ENCODE measurements at regions not wholly inside any gene's neighbourhood (a gene's known extent, or its start where the extent isn't known, plus 50 kb on each side); places are given as distances from the start of the nearest gene placed in this dataset.
"Not testable (repeated sequence)": the region's sequence is repeated elsewhere in the genome, so short reads cannot be mapped to it uniquely, and the experiment has no call there.

DNA sequence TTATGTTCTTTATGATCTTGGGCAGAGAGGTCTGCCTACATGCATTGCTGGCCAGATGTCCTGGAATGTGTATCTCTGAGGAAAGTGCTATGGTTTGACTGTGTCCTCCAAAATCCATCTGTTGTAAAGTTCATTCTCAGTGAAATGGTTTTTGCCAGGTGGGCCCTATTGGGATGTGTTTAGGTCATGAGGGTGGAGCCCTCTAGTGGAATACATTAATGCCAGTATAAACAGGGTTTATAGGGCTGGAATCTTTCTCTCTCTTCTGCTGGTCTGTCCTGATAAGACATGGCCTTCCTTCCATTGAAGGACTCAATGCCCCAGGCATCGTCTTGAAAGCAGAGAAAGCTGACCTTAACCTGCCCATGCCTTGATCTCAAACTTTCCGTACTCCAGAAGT is 258.5 kb downstream of the RPIA start:
- H3K9me3 Mint-ChIP-seq (ENCODE audit: low read depth): no peaks in the 10 kb centered on the region
- peaks cover 4% of the 10 kb centered on the region for H3K27me3 Mint-ChIP-seq
- no peaks in the 10 kb centered on the region for H3K36me3 Mint-ChIP-seq
- H3K27ac Mint-ChIP-seq: no peak overlapping the region
- H3K4me1 Mint-ChIP-seq (ENCODE audit: low read depth): no peaks in the 10 kb centered on the region
- no peak overlapping the region for H3K4me3 Mint-ChIP-seq

DNA sequence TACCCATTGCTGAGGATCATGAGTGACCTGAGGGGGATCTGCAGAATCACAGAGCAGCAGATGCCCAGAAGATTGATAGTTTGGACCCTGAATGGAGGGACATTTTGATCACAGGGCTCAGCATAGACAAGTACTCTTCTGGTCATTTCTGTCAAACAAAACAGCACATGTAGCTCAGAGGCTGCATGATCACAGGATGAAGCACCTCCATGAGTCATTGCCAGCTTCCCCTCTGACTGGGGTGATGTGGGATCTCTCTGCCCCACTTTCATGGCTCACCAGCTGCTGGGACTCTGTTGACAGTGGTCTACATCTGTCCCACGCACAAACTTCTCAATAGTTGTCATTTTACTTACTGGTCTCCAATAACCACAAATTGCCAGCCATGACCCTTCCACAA is 264.1 kb downstream of the RPIA start:
- H3K36me3 Mint-ChIP-seq: no peaks in the 10 kb centered on the region
- no peaks in the 10 kb centered on the region for H3K9me3 Mint-ChIP-seq (ENCODE audit: low read depth)
- no peaks in the 10 kb centered on the region for H3K4me1 Mint-ChIP-seq (ENCODE audit: low read depth)
- H3K4me3 Mint-ChIP-seq: no peak overlapping the region
- peaks cover 9% of the 10 kb centered on the region for H3K27me3 Mint-ChIP-seq
- H3K27ac Mint-ChIP-seq: no peak overlapping the region

DNA sequence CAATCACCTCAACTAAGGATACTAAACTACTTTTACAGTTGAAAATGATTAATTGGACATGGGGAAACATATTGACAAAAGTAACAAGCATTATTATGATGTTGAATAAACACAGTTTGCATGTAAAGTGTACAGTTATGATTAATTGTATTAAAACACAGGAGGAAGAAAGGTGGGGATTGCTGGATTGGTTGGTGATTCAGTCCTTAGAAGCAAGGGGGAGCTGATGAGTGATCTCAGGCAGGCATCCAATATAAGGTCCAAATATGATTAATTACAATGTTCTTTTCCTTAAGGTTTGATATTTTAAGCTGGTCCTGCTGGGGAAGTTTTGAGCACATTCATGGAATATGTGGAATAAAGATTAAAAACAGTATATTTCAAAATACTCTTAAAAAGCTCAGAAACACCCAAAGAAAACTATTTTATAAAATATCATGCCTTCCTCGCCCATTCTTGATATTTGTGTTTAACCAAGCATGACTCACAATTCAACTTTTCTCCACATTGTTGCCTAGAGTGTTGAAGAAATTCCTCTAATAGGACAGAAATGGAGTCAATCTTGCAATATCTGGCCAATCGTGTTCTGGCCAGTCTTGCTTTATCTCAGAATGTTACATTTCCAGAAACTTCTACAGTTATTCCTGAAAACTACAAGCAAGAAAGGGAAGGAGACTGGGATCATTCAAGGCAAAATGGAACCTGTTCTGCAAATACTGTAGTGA is 268.2 kb downstream of the RPIA start:
- H3K36me3 Mint-ChIP-seq: no peaks in the 10 kb centered on the region
- H3K9me3 Mint-ChIP-seq (ENCODE audit: low read depth): no peaks in the 10 kb centered on the region
- no peak overlapping the region for H3K27ac Mint-ChIP-seq
- peaks cover 10% of the 10 kb centered on the region for H3K27me3 Mint-ChIP-seq
- H3K4me1 Mint-ChIP-seq (ENCODE audit: low read depth): no peaks in the 10 kb centered on the region
- no peak overlapping the region for H3K4me3 Mint-ChIP-seq

DNA sequence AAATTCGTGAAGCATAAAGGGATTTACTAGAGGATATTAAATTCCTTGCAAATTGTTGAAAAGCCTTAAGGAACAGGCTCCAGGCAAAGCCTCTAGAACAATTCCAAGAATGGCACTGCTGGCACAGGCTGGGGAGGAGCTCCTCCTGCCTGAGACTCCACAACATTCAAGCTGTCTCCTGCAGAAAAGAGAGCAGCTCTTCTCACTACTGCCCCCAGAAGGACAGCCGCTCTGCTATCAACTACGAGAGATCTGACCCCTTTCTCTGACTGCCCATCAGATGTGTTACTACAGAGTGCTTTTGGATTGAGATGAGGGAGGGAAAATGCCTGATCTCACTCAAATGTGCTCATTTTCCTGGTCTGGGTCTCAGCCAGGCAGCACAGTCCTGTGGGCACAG is 269.9 kb downstream of the RPIA start:
- H3K27me3 Mint-ChIP-seq; H3K4me3 Mint-ChIP-seq; H3K27ac Mint-ChIP-seq; H3K4me1 Mint-ChIP-seq (ENCODE audit: low read depth); H3K36me3 Mint-ChIP-seq; H3K9me3 Mint-ChIP-seq (ENCODE audit: low read depth): not testable (repeated sequence)

DNA sequence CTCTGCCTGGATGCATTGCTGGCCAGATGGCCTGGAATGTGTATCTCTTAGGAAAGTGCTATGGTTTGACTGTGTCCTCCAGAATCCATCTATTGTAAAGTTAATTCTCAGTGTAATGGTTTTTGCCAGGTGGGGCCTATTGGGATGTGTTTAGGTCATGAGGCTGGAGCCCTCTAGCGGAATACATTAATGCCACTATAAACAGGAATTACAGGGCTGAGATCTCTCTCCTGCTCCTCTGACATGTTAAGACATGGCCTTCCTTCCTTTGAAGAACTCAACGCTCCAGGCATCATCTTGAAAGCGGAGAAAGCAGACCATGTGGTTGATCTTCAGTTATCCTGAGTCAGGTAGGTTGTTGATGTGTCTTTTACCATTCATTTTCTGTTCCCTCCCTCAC is 276.4 kb downstream of the RPIA start:
- H3K36me3 Mint-ChIP-seq: no peaks in the 10 kb centered on the region
- H3K9me3 Mint-ChIP-seq (ENCODE audit: low read depth): no peaks in the 10 kb centered on the region
- no peaks in the 10 kb centered on the region for H3K4me1 Mint-ChIP-seq (ENCODE audit: low read depth)
- no peak overlapping the region for H3K4me3 Mint-ChIP-seq
- H3K27me3 Mint-ChIP-seq: peaks cover 4% of the 10 kb centered on the region
- no peak overlapping the region for H3K27ac Mint-ChIP-seq

DNA sequence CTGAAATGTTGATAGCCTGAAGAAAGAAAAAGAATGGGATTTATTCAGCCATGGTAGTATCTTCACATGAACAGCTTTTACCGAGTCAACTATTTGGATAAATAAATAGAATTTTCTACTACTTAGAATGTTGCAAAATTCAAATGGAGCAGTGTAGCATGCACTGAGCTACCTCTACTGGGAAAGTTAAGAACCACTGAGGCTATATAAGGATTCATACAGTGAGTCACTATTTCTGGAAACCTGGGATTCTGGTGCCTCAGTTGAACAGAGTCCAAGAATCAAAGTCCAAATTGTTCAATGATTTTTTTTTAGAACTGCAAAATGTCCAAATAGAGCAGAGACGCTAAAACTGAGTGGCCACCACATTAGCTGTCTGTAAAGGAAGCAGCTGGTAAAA is 286.5 kb downstream of the RPIA start:
- not testable (repeated sequence) for H3K27ac Mint-ChIP-seq; H3K4me3 Mint-ChIP-seq; H3K36me3 Mint-ChIP-seq; H3K27me3 Mint-ChIP-seq; H3K9me3 Mint-ChIP-seq (ENCODE audit: low read depth); H3K4me1 Mint-ChIP-seq (ENCODE audit: low read depth)

DNA sequence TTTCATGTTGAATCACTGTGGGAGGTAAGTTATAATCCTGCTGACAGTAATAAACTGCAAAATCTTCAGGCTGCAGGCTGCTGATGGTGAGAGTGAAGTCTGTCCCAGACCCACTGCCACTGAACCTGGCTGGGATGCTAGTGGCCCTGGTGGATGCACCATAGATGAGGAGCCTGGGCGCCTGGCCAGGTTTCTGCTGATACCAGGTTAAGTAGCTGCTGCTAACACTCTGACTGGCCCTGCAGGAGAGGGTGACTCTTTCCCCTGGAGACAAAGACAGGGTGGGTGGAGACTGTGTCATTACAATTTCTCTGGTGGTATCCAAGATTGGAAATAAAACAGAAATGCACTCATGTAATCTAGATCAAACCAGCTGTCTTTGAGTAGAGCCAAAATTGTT is 287.0 kb downstream of the RPIA start:
- not testable (repeated sequence) for H3K4me1 Mint-ChIP-seq (ENCODE audit: low read depth); H3K27ac Mint-ChIP-seq; H3K4me3 Mint-ChIP-seq; H3K36me3 Mint-ChIP-seq; H3K9me3 Mint-ChIP-seq (ENCODE audit: low read depth); H3K27me3 Mint-ChIP-seq

DNA sequence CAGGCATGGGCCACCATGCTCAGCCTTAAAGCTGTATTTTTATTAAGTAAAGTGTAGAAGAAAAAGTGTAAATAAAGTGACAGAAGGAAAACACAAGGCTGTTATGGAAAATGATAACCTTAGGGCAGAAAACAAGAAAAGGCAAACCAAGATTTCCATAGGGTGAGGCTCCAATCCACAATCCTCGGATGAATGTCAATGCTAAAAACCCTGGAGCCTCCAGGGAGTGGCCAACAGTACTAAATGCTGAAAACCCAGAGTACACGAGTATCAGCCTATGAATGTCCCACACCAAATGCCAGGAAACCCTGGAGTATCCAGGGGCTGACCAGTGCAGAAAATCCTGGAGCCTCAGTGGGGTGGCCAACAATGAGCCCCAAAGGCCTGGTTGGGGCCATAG is 292.6 kb downstream of the RPIA start:
- not testable (repeated sequence) for H3K9me3 Mint-ChIP-seq (ENCODE audit: low read depth); H3K4me1 Mint-ChIP-seq (ENCODE audit: low read depth); H3K36me3 Mint-ChIP-seq; H3K4me3 Mint-ChIP-seq; H3K27me3 Mint-ChIP-seq; H3K27ac Mint-ChIP-seq

DNA sequence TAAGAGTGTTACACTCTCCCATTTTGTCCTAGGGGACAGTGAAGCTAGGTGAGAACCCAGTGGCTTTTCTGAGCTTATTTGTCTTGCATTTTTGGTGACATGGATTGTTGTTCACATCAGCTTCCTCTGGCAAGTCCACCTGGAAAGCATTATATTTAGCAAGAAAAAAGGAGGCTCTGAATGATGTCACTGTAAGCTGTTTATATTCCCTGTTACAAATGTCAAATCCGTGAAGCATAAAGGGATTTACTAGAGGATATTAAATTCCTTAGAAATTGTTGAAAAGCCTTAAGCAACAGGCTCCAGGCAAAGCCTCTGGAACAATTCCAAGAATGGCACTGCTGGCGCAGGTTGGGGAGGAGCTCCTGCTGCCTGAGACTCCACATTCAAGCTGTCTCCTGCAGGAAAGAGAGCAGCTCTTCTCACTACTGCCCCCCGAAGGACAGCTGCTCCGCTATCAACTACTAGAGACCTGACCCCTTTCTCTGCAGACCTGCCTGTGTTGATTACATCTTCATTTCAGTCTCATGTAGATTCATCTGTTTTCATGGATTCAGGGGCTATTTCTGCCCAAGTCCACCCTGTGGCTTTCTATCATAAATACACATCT is 295.4 kb downstream of the RPIA start:
- not testable (repeated sequence) for H3K36me3 Mint-ChIP-seq; H3K4me3 Mint-ChIP-seq; H3K27ac Mint-ChIP-seq; H3K27me3 Mint-ChIP-seq; H3K9me3 Mint-ChIP-seq (ENCODE audit: low read depth); H3K4me1 Mint-ChIP-seq (ENCODE audit: low read depth)

DNA sequence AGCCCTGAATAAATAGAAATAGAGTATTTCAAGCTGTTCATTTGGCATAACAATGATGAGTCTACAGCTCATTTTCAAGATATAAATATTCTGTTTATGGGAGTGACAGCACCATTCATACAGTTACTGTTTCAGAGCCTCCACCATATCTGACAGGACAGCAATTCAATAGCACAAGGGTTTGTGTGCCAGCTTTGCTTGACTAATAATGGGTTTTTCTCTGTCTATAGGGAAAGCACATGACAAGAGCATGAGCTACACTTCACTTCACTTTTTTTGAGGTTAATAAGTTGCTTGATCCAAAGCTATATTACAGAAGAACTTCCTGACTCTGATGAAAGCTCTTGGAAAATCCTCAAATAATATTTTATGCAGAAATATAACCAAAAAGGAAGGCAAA is 297.1 kb downstream of the RPIA start:
- not testable (repeated sequence) for H3K36me3 Mint-ChIP-seq; H3K4me1 Mint-ChIP-seq (ENCODE audit: low read depth); H3K27me3 Mint-ChIP-seq; H3K9me3 Mint-ChIP-seq (ENCODE audit: low read depth); H3K27ac Mint-ChIP-seq; H3K4me3 Mint-ChIP-seq

DNA sequence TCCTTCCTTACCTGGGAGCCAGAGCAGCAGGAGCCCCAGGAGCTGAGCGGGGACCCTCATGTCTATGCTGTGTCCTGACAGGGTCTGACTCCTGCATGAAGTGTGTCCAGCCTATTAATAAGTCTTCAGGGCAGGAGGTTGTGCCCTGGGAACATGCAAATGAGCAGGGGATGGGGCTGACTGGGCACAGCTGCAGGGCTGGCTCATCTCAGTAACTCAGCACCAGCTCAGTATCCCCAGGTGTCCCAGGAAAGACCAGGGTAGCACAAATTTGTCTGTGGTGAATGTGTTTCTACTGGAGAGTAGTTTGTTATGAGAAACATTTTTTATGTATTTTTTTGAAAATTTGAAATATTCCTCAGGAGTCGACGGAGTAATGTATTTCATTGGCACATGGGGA is 301.3 kb downstream of the RPIA start:
- H3K9me3 Mint-ChIP-seq (ENCODE audit: low read depth); H3K27me3 Mint-ChIP-seq; H3K4me1 Mint-ChIP-seq (ENCODE audit: low read depth); H3K36me3 Mint-ChIP-seq; H3K4me3 Mint-ChIP-seq; H3K27ac Mint-ChIP-seq: not testable (repeated sequence)

DNA sequence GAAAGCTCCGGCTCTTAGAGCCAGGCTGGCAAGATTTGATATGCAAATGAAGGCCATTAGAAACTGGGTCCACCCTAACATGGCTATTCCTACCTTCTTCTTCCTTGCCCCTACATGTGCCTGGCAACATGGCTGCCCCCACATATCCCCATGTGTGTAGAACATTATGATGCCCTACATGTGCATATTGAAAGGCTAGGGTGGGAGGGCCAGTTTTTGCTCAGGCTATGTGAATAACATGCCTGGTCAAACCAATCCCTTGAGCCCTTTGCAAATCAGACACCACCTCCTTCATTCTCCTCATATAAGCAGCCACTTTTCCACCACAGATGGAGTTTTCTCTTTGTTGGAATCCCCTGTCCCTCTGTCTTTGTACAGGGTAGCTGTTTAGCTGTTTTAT is 303.4 kb downstream of the RPIA start:
- not testable (repeated sequence) for H3K36me3 Mint-ChIP-seq; H3K4me1 Mint-ChIP-seq (ENCODE audit: low read depth); H3K9me3 Mint-ChIP-seq (ENCODE audit: low read depth); H3K27me3 Mint-ChIP-seq; H3K27ac Mint-ChIP-seq; H3K4me3 Mint-ChIP-seq

DNA sequence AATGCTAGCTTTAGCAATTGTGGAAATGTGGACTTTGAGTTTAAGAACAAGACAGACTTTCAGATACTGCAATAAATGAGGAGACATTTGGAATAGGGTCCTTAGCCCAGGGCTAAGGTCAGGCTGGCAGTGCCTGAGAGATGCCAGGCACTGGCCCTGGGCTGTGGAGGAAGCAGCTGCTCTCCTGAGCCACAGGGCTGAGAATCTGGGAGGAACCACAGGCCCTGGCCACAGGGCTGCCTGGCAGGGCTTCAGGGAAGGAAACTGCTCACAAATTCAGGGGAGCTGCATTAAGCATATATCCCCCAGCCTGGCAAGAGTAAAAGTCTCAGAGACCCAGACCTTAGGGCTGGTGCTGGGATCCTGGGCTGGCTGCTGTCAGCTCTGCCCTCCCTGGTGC is 305.1 kb downstream of the RPIA start:
- not testable (repeated sequence) for H3K4me3 Mint-ChIP-seq; H3K27me3 Mint-ChIP-seq; H3K9me3 Mint-ChIP-seq (ENCODE audit: low read depth); H3K4me1 Mint-ChIP-seq (ENCODE audit: low read depth); H3K27ac Mint-ChIP-seq; H3K36me3 Mint-ChIP-seq

DNA sequence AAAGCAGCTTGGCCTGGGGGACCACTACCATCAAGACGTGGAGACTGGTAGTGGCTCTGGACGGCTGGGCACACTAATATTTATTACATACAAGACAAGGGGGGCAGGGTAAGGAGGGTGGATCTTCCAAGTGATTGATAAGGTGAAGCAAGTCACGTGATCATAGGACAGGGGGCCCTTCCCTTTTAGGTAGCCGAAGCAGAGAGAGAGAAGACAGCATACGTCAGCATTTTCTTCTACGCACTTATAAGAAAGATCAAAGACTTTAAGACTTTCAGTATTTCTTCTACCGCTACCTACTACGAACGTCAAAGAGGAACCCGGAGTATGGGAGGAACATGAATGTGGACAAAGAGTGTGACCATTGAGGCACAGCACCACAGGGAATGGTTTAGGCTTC is 307.9 kb downstream of the RPIA start:
- Mint-ChIP-seq H3K27me3 (peaks cover 5% of the 10 kb centered on the region), H3K4me3 (no peak overlapping the region), H3K4me1 (ENCODE audit: low read depth) (no peaks in the 10 kb centered on the region), H3K36me3 (no peaks in the 10 kb centered on the region), H3K9me3 (ENCODE audit: low read depth) (no peaks in the 10 kb centered on the region), H3K27ac (no peak overlapping the region)

DNA sequence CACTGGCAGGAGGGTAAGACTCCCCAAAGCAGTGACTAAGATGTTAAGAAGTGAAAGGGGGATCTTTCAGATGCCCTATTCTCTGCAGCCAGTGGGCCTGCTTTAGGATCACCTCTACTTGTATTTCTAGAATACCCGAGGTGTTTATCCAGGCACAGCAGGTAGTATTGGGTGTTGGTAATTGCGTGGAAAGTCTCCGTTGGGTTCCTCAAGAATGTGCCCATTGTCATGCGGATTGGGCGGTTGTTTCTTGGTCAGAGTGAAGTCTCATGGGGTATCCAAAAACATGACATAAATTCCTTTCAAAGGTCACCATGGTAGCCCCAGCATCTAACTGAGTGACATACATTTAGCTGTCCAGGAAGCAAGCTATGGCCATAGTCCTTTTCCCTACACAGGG is 308.8 kb downstream of the RPIA start:
- no peak overlapping the region for H3K4me3 Mint-ChIP-seq
- H3K4me1 Mint-ChIP-seq (ENCODE audit: low read depth): no peaks in the 10 kb centered on the region
- no peak overlapping the region for H3K27ac Mint-ChIP-seq

DNA sequence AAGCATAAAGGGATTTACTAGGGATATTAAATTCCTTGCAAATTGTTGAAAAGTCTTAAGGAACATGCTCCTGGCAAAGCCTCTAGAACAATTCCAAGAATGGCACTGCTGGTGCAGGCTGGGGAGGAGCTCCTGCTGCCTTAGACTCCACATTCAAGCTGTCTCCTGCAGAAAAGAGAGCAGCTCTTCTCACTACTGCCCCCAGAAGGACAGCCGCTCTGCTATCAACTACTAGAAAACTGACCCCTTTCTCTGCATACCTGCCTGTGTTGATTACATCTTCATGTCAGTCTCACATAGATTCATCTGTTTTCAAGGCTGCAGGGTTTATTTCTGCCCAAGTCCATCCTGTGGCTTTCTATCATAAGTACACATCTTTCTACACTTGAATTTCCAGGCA is 312.8 kb downstream of the RPIA start:
- H3K9me3 Mint-ChIP-seq (ENCODE audit: low read depth): peaks cover 11% of the 10 kb centered on the region
- not testable (repeated sequence) for H3K36me3 Mint-ChIP-seq; H3K27me3 Mint-ChIP-seq; H3K4me1 Mint-ChIP-seq (ENCODE audit: low read depth); H3K4me3 Mint-ChIP-seq; H3K27ac Mint-ChIP-seq

More for the DNA sequence above, 308.8 kb downstream of the RPIA start:
- H3K9me3 Mint-ChIP-seq (ENCODE audit: low read depth): no peaks in the 10 kb centered on the region
- H3K36me3 Mint-ChIP-seq: no peaks in the 10 kb centered on the region
- H3K27me3 Mint-ChIP-seq: peaks cover 7% of the 10 kb centered on the region

Data from activated naive CD8-positive, alpha-beta T cell (primary cell).